Thyroid gland (tissue), 4 donors: ENCODE measurements at regions not wholly inside any gene's neighbourhood (a gene's known extent, or its start where the extent isn't known, plus 50 kb on each side); places are given as distances from the start of the nearest gene placed in this dataset.

Experiments used
- CTCF ChIP-seq, 6 experiments: fragments of 200-600 bp in 3 of 6; fragments of 450-650 bp in 3 of 6; sonication (generic) in 3 of 6; IDR thresholded peaks; one replicate each; pipeline ENCODE4 v1.5.1; 2016 to 2019; ENCODE audit warnings: antibody characterized with exemption in 6 of 6, mild to moderate bottlenecking in 2 of 6, inconsistent platforms in 1 of 6, moderate library complexity in 1 of 6
- POLR2A ChIP-seq, 2 donors: fragments of 450-650 bp; IDR thresholded peaks; one replicate each; pipeline ENCODE4 v1.6.1; 2017; ENCODE audit warnings: antibody characterized with exemption in 2 of 2, mild to moderate bottlenecking in 2 of 2, moderate library complexity in 1 of 2

GRCh38 chr12:105616971-105617540, 286.6 kb downstream of the C12orf75 start:
- TF ChIP-seq CTCF (IDR thresholded peaks at IDR 0.05): no peak
- no peak for TF ChIP-seq POLR2A (IDR thresholded peaks at IDR 0.05)
